C4-2B (cell line): ENCODE measurements at regions not wholly inside any gene's neighbourhood (a gene's known extent, or its start where the extent isn't known, plus 50 kb on each side); places are given as distances from the start of the nearest gene placed in this dataset.

Experiments
- H3K27ac ChIP-seq: fragments of 450-650 bp; 2 replicates; pipeline ENCODE4 v1.5.1; 2017
- CTCF ChIP-seq: fragments of 450-650 bp; conservative IDR thresholded peaks from 2 replicates; pipeline ENCODE4 v1.5.1; 2017; ENCODE audit warnings: mild to moderate bottlenecking
- ZFX ChIP-seq: fragments of 450-650 bp; IDR thresholded peaks from 2 replicates; pipeline ENCODE4 v1.6.1; 2017

GRCh38 chr3:16063603-16064002 is 110.9 kb upstream of the GALNT15 start:
- no peak overlapping the region for H3K27ac ChIP-seq
- TF ChIP-seq CTCF: no peak
- TF ChIP-seq ZFX: no peak

- H3K27ac ChIP-seq: no peak overlapping the region
- TF ChIP-seq ZFX (no peak), CTCF (no peak)
These were observed 109.7 kb upstream of the GALNT15 start for GRCh38 chr3:16064642-16065414.

- no peak overlapping the region for H3K27ac ChIP-seq
- TF ChIP-seq ZFX: no peak
- TF ChIP-seq CTCF: no peak
These were observed 107.9 kb upstream of the GALNT15 start for GRCh38 chr3:16066545-16066944.

GRCh38 chr3:16066975-16067374 is 107.5 kb upstream of the GALNT15 start:
- TF ChIP-seq ZFX (no peak), CTCF (no peak)
- H3K27ac ChIP-seq: no peak overlapping the region

- TF ChIP-seq CTCF (no peak), ZFX (no peak)
- H3K27ac ChIP-seq: no peak overlapping the region
These were observed 106.5 kb upstream of the GALNT15 start for GRCh38 chr3:16067837-16068471.

- no peak overlapping the region for H3K27ac ChIP-seq
- no peak for TF ChIP-seq ZFX
- no peak for TF ChIP-seq CTCF
These were observed 105.1 kb upstream of the GALNT15 start for GRCh38 chr3:16069149-16069922.

- no peak for TF ChIP-seq ZFX
- TF ChIP-seq CTCF: no peak
- H3K27ac ChIP-seq: no peak overlapping the region
These were observed 103.8 kb upstream of the GALNT15 start for GRCh38 chr3:16070707-16071106.
